Central memory CD8-positive, alpha-beta T cell (primary cell): ENCODE measurements at regions not wholly inside any gene's neighbourhood (a gene's known extent, or its start where the extent isn't known, plus 50 kb on each side); places are given as distances from the start of the nearest gene placed in this dataset.

Source experiments
- ATAC-seq: fragments of 150-1000 bp; cut with Tn5 transposase; replicated peaks from 2 replicates; pipeline ENCODE4 v1.10.0; 2022; ENCODE audit warnings: mild to moderate bottlenecking, moderate FRiP score, moderate number of reproducible peaks; ENCODE audit not compliant: poor library complexity, severe bottlenecking; ENCODE audit errors: extremely low read depth
- DNase-seq, 2 donors: peaks; one replicate each; pipeline ENCODE4 v3.0.0; 2021; ENCODE audit warnings: low spot score in 2 of 2
- H3K27ac Mint-ChIP-seq: one replicate; pipeline ENCODE4 v1.8.0; 2022; ENCODE audit warnings: low read depth, mild to moderate bottlenecking, moderate library complexity, mixed read lengths
- H3K27me3 Mint-ChIP-seq: one replicate; pipeline ENCODE4 v1.8.0; 2022; ENCODE audit warnings: mixed read lengths
- H3K36me3 Mint-ChIP-seq: one replicate; pipeline ENCODE4 v1.8.0; 2022; ENCODE audit warnings: mild to moderate bottlenecking, moderate library complexity, mixed read lengths; ENCODE audit not compliant: insufficient read depth
- H3K4me1 Mint-ChIP-seq: one replicate; pipeline ENCODE4 v1.8.0; 2022; ENCODE audit warnings: mixed read lengths
- H3K4me3 Mint-ChIP-seq: one replicate; pipeline ENCODE4 v1.8.0; 2022; ENCODE audit warnings: mild to moderate bottlenecking, moderate library complexity, mixed read lengths
- H3K9me3 Mint-ChIP-seq: one replicate; pipeline ENCODE4 v1.8.0; 2022; ENCODE audit warnings: mixed read lengths

DNA sequence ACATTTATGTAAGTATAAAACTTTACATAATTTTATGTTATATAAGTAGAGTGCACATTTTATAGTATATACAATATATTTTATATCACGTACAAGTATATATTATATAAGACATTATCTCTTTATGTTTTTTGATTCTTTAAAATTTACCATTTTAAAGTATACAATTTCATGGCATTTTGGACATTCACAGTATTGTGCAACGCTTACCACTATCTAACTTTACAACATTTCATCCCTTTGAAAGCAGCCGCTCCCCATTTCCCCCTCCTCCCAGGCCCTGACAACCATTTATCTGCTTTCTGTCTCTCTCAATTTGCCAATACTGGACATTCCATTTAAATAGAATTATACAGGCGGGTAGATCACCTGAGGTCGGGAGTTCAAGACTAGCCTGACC lies 512.5 kb downstream of the TSN start:
- no peaks in the 10 kb centered on the region for H3K27me3 Mint-ChIP-seq
- no peaks in the 10 kb centered on the region for H3K36me3 Mint-ChIP-seq
- DNase-seq (no peak), ATAC-seq (no peak)
- H3K4me1 Mint-ChIP-seq = no peaks in the 10 kb centered on the region
- H3K27ac Mint-ChIP-seq = no peak overlapping the region
- peaks cover 9% of the 10 kb centered on the region for H3K9me3 Mint-ChIP-seq
- no peak overlapping the region for H3K4me3 Mint-ChIP-seq

GRCh38 chr2:122273785-122274419 lies 518.5 kb downstream of the TSN start:
- Mint-ChIP-seq H3K27ac (no peak overlapping the region), H3K4me1 (no peaks in the 10 kb centered on the region), H3K9me3 (peaks cover 24% of the 10 kb centered on the region)

DNA sequence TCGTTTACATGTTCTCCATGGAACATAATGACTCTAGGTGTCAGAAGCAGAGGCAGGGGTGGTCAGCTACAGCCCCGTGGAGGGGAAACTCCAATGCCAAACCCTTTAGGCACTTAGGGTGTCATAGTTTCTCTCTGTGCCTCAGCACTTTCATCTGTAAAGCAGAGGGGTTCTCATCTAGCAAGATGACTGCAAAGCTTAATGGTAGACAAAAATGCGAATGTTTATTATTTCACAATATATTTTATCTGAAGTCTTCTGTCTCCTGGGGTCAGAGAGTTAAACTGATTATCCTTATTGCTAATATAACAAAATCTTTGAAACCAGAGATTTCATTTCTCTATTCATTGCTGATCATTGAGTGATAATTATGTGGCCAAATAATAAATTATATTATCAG lies 522.5 kb downstream of the TSN start:
- Mint-ChIP-seq H3K4me1 (no peaks in the 10 kb centered on the region), H3K4me3 (no peak overlapping the region), H3K9me3 (peaks cover 22% of the 10 kb centered on the region), H3K27me3 (no peaks in the 10 kb centered on the region), H3K36me3 (no peaks in the 10 kb centered on the region), H3K27ac (no peak overlapping the region)
- no peak for ATAC-seq
- no peak for DNase-seq

More at GRCh38 chr2:122273785-122274419, 518.5 kb downstream of the TSN start:
- Mint-ChIP-seq H3K36me3 (no peaks in the 10 kb centered on the region), H3K4me3 (no peak overlapping the region), H3K27me3 (no peaks in the 10 kb centered on the region)
- ATAC-seq (no peak), DNase-seq (no peak)

DNA sequence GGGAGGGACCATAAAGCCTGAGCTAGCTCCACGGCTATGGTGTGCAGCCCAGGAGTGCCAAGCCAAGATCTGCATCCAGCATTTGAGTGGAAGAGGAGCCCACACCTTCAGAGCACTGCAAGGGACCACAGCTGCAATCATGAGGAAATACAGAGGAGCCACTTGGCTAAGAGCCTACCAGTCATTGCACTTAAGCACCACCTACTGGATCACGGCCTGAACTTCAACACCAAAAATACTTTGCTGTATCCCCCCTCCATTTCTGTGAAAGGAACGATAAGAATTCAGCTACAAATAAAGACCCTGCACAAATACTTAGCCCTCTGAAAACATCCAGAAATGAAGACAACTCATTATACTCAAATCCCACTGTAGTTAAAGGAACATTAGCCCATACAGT lies 545.3 kb downstream of the TSN start:
- no peak for DNase-seq
- peaks cover 29% of the 10 kb centered on the region for H3K9me3 Mint-ChIP-seq
- no peak for ATAC-seq
- no peak overlapping the region for H3K4me3 Mint-ChIP-seq
- no peaks in the 10 kb centered on the region for H3K36me3 Mint-ChIP-seq
- no peak overlapping the region for H3K27ac Mint-ChIP-seq
- no peaks in the 10 kb centered on the region for H3K27me3 Mint-ChIP-seq
- H3K4me1 Mint-ChIP-seq = no peaks in the 10 kb centered on the region

- no peak for DNase-seq
- H3K27ac Mint-ChIP-seq = no peak overlapping the region
- ATAC-seq = no peak
- no peaks in the 10 kb centered on the region for H3K27me3 Mint-ChIP-seq
- no peak overlapping the region for H3K4me3 Mint-ChIP-seq
- H3K4me1 Mint-ChIP-seq = no peaks in the 10 kb centered on the region
- peaks cover 1% of the 10 kb centered on the region for H3K36me3 Mint-ChIP-seq
- H3K9me3 Mint-ChIP-seq = peaks cover 5% of the 10 kb centered on the region
Observed at GRCh38 chr2:122307763-122308162, 552.3 kb downstream of the TSN start.

DNA sequence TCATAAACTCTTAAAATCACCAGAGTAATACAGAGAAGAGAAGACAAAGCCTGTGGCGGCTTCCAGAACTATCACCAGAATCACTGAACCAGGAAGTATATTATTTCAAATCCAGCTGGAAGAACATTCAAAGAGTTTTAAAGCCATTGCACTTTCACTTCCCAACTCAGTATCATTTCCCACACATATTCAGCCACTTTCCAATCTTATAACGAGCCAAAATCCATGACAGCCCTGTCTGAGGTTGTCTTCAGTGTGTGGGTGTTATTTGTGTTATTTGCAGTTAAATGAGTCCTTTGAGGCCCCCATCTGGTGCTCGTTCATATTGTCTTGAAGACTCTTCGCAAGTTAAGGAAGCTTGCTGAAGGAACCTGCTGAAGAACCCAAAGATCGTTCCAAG lies 559.9 kb downstream of the TSN start:
- Mint-ChIP-seq H3K9me3 (peaks cover 5% of the 10 kb centered on the region), H3K36me3 (no peaks in the 10 kb centered on the region), H3K27me3 (no peaks in the 10 kb centered on the region), H3K27ac (no peak overlapping the region), H3K4me3 (no peak overlapping the region), H3K4me1 (no peaks in the 10 kb centered on the region)
- no peak for ATAC-seq
- no peak for DNase-seq

- no peaks in the 10 kb centered on the region for H3K4me1 Mint-ChIP-seq
- DNase-seq (no peak), ATAC-seq (no peak)
- no peak overlapping the region for H3K4me3 Mint-ChIP-seq
- no peaks in the 10 kb centered on the region for H3K27me3 Mint-ChIP-seq
- peaks cover 5% of the 10 kb centered on the region for H3K9me3 Mint-ChIP-seq
- no peaks in the 10 kb centered on the region for H3K36me3 Mint-ChIP-seq
- no peak overlapping the region for H3K27ac Mint-ChIP-seq
Observed at GRCh38 chr2:122319539-122320132, 564.2 kb downstream of the TSN start.

DNA sequence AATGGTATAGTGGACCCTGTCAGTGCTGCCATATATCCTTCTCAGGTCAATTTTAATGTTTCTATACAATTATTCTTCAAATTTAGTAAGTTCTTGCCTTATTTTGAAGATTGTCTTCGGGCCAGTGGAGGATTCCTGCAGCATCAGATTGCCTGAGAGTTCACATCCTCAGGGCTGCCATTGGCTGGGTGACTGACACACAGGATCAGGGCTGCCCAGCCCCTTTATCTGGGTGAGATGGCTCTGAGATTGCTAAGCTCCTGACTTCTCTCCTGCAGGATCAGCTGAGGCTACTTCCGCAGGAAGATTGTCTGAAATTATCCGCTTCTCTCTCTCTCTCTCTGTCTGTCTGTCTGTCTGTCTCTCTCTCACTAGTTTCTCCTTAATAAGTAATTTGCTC lies 567.4 kb downstream of the TSN start:
- no peaks in the 10 kb centered on the region for H3K9me3 Mint-ChIP-seq
- H3K27me3 Mint-ChIP-seq = no peaks in the 10 kb centered on the region
- no peak for DNase-seq
- no peak overlapping the region for H3K27ac Mint-ChIP-seq
- H3K36me3 Mint-ChIP-seq = no peaks in the 10 kb centered on the region
- no peaks in the 10 kb centered on the region for H3K4me1 Mint-ChIP-seq
- no peak for ATAC-seq
- H3K4me3 Mint-ChIP-seq = no peak overlapping the region

GRCh38 chr2:122323927-122324326 lies 568.5 kb downstream of the TSN start:
- ATAC-seq (no peak), DNase-seq (no peak)
- Mint-ChIP-seq H3K36me3 (no peaks in the 10 kb centered on the region), H3K4me3 (no peak overlapping the region), H3K4me1 (no peaks in the 10 kb centered on the region), H3K9me3 (peaks cover 7% of the 10 kb centered on the region), H3K27me3 (no peaks in the 10 kb centered on the region), H3K27ac (no peak overlapping the region)

DNA sequence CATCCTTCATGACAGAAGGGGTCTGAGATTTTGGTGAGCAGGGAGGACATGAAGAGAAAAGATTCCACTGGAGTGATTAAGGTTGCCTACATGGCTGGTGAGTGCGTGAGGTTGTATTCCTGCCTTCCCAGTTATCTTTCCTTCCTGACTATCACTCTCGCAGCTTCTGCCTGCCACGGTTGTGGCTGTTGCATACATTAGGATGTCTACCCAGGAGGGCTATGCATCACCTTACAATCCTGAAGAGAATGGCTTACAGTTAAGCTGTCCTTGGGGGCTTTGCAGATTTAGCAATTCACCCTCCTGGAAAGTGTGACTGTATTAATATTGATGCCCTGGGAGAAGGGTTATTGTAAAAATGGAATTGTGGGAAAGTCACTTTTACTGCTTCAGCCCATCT lies 571.0 kb downstream of the TSN start:
- Mint-ChIP-seq H3K27me3 (no peaks in the 10 kb centered on the region), H3K9me3 (peaks cover 7% of the 10 kb centered on the region), H3K27ac (no peak overlapping the region), H3K36me3 (no peaks in the 10 kb centered on the region), H3K4me3 (no peak overlapping the region), H3K4me1 (no peaks in the 10 kb centered on the region)
- no peak for DNase-seq
- no peak for ATAC-seq

DNA sequence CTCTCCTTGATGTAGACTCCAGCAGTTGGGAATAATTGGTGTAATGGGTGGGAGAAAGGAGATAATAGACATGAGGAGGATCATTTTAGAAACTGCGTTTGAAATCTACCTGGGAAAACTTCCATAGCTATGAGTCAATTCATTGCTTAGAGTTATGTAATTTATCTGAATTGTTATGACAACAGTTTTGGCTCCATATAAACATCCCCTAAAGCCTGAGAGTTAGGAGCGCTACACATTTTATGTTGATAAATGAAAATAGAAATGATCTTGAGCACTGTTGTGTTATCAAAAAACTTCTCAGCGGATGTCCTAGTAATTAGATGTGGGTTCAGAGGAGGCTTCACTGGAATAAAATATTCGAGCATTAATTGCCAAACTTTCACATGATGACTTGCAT lies 573.4 kb downstream of the TSN start:
- no peak overlapping the region for H3K27ac Mint-ChIP-seq
- DNase-seq = no peak
- peaks cover 7% of the 10 kb centered on the region for H3K9me3 Mint-ChIP-seq
- ATAC-seq = no peak
- no peaks in the 10 kb centered on the region for H3K27me3 Mint-ChIP-seq
- no peak overlapping the region for H3K4me3 Mint-ChIP-seq
- H3K36me3 Mint-ChIP-seq = no peaks in the 10 kb centered on the region
- no peaks in the 10 kb centered on the region for H3K4me1 Mint-ChIP-seq

DNA sequence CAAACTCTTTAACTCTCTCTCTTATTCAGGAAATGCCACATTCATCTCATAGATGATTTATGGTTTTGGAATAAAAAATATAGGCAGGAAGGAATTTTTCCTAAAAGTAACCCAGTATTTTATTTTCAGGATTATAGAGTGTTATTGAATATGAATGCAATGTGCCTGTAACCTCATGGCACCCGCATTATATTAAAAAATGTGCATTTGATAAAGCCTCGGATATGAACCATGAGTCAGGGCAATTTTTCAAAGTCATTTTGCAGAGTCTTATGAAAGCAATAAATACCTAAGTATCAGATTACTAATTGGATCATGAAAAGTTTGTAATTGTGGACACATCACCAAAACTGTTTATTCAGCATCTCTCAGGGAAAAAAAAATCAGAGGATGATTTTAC lies 573.8 kb downstream of the TSN start:
- ATAC-seq (no peak), DNase-seq (no peak)
- Mint-ChIP-seq H3K36me3 (no peaks in the 10 kb centered on the region), H3K4me3 (no peak overlapping the region), H3K27ac (no peak overlapping the region), H3K27me3 (no peaks in the 10 kb centered on the region), H3K4me1 (no peaks in the 10 kb centered on the region), H3K9me3 (peaks cover 7% of the 10 kb centered on the region)

- H3K9me3 Mint-ChIP-seq = no peaks in the 10 kb centered on the region
- H3K27ac Mint-ChIP-seq = no peak overlapping the region
- H3K27me3 Mint-ChIP-seq = no peaks in the 10 kb centered on the region
- no peaks in the 10 kb centered on the region for H3K4me1 Mint-ChIP-seq
- no peaks in the 10 kb centered on the region for H3K36me3 Mint-ChIP-seq
- H3K4me3 Mint-ChIP-seq = no peak overlapping the region
- DNase-seq (no peak), ATAC-seq (no peak)
Observed at GRCh38 chr2:122333932-122334331, 578.5 kb downstream of the TSN start.
